A549 (cell line): ENCODE measurements at regions not wholly inside any gene's neighbourhood (a gene's known extent, or its start where the extent isn't known, plus 50 kb on each side); places are given as distances from the start of the nearest gene placed in this dataset.

Experiments
- ATAC-seq, 2 experiments: fragments of 200-7000 bp in 1 of 2; fragments of >200 bp in 1 of 2; cut with Nextera tagmentation in 1 of 2; cut with Tn5 transposase in 1 of 2; 3 replicates each; pipeline versions ENCODE4 v1.8.0 to v1.9.1; 2018 to 2020; ENCODE audit warnings: mild to moderate bottlenecking in 1 of 2, moderate library complexity in 1 of 2
- CTCF ChIA-PET: fragments of 300-600 bp; sonication (Branson Sonifier 250); formaldehyde crosslinking; extraction: SDS; loops from one replicate; lab custom pipeline; 2021; ENCODE audit warnings: antibody characterized with exemption, inconsistent platforms; lab: Yijun Ruan, JAX
- POLR2A ChIA-PET: fragments of 350-600 bp; formaldehyde crosslinking; extraction: SDS; loops from one replicate; lab custom pipeline; 2021; ENCODE audit warnings: antibody characterized with exemption, inconsistent platforms; lab: Yijun Ruan, JAX
- DNase-seq, 2 experiments: peaks; one replicate each; pipeline versions ENCODE4 v3.0.0 to v3.0.0-alpha.2; 2011 to 2016; ENCODE audit warnings: low read depth in 1 of 2, low spot score in 1 of 2
- FAIRE-seq: peaks from 2 replicates; lab custom pipeline; 2011; peaks lifted over from hg19 to GRCh38; lab: Jason Lieb, UNC
- H3K27ac ChIP-seq, 2 experiments: fragments of >200 bp; sonication (Bioruptor Twin); formaldehyde crosslinking; 3 replicates each; pipeline ENCODE4 v1.5.1; 2016 to 2017
- H3K4me1 ChIP-seq: fragments of >200 bp; sonication (Bioruptor Twin); formaldehyde crosslinking; 3 replicates; pipeline ENCODE4 v1.6.1; 2016
- H3K4me2 ChIP-seq: fragments of >200 bp; sonication (Bioruptor Twin); formaldehyde crosslinking; 3 replicates; pipeline ENCODE4 v1.6.1; 2016
- H3K4me3 ChIP-seq: fragments of >200 bp; sonication (Bioruptor Twin); formaldehyde crosslinking; 3 replicates; pipeline ENCODE4 v1.5.1; 2016
- H3K9me3 ChIP-seq: fragments of >200 bp; sonication (Bioruptor Twin); formaldehyde crosslinking; 3 replicates; pipeline ENCODE4 v1.6.1; 2016
- CEBPB ChIP-seq, 2 experiments: fragments of >200 bp in 1 of 2; sonication (Bioruptor Twin) in 1 of 2; formaldehyde crosslinking in 1 of 2; IDR thresholded peaks; 2 replicates each; pipeline ENCODE4 v1.6.1; 2012 to 2016
- CHD2 ChIP-seq: fragments of 150-350 bp; IDR thresholded peaks from 2 replicates; pipeline ENCODE4 v1.6.1; 2014; ENCODE audit warnings: low read length; ENCODE audit not compliant: partially characterized antibody
- E2F6 ChIP-seq: IDR thresholded peaks from 2 replicates; pipeline ENCODE4 v1.6.1; 2012; ENCODE audit warnings: low read depth, borderline replicate concordance
- ELK1 ChIP-seq: fragments of 150-350 bp; IDR thresholded peaks from 2 replicates; pipeline ENCODE4 v1.6.1; 2014; ENCODE audit warnings: low read depth, mild to moderate bottlenecking, low read length
- EP300 ChIP-seq, 2 experiments: fragments of >200 bp; sonication (Bioruptor Twin); formaldehyde crosslinking; IDR thresholded peaks; 2 replicates in 1 of 2; 3 replicates in 1 of 2; pipeline ENCODE4 v1.6.1; 2016 to 2017
- ESRRA ChIP-seq: fragments of 150-350 bp; IDR thresholded peaks from 2 replicates; pipeline ENCODE4 v1.6.1; 2014; ENCODE audit warnings: mild to moderate bottlenecking, low read length, borderline replicate concordance
- FOXS1 ChIP-seq: fragments of 250-450 bp; sonication (Bioruptor Pico); IDR thresholded peaks from 2 replicates; pipeline ENCODE4 v1.5.0; 2020; ENCODE audit warnings: mild to moderate bottlenecking, moderate library complexity
- HDAC2 ChIP-seq: fragments of 200-600 bp; sonication (generic); IDR thresholded peaks from 2 replicates; pipeline ENCODE4 v1.6.1; 2016
- HEYL ChIP-seq: fragments of 250-450 bp; sonication (Bioruptor Pico); IDR thresholded peaks from 2 replicates; pipeline ENCODE4 v1.8.0; 2021; ENCODE audit warnings: mild to moderate bottlenecking, moderate library complexity
- HOXA7 ChIP-seq: fragments of 250-450 bp; sonication (Bioruptor Pico); IDR thresholded peaks from 2 replicates; pipeline ENCODE4 v1.5.0; 2020; ENCODE audit warnings: mild to moderate bottlenecking, moderate library complexity
- HOXB13 ChIP-seq: fragments of 250-450 bp; sonication (Bioruptor Pico); IDR thresholded peaks from 2 replicates; pipeline ENCODE4 v1.5.0; 2020; ENCODE audit warnings: low read depth, mild to moderate bottlenecking, moderate library complexity
- JUN ChIP-seq, 2 experiments: fragments of >200 bp; sonication (Bioruptor Twin); formaldehyde crosslinking; IDR thresholded peaks; 2 replicates in 1 of 2; 3 replicates in 1 of 2; pipeline ENCODE4 v1.6.1; 2016 to 2017
- JUNB ChIP-seq: fragments of >200 bp; sonication (Bioruptor Twin); formaldehyde crosslinking; IDR thresholded peaks from 2 replicates; pipeline ENCODE4 v1.6.1; 2016
- KDM1A ChIP-seq: fragments of 200-600 bp; sonication (generic); IDR thresholded peaks from 2 replicates; pipeline ENCODE4 v1.6.1; 2016; ENCODE audit warnings: low read depth, mild to moderate bottlenecking
- MAFK ChIP-seq: fragments of 450-650 bp; IDR thresholded peaks from 2 replicates; pipeline ENCODE4 v1.6.1; 2014; ENCODE audit not compliant: partially characterized antibody
- MAX ChIP-seq: IDR thresholded peaks from 2 replicates; pipeline ENCODE4 v1.6.1; 2012
- MAZ ChIP-seq: fragments of 150-350 bp; IDR thresholded peaks from 2 replicates; pipeline ENCODE4 v1.6.1; 2014; ENCODE audit warnings: antibody characterized with exemption, low read depth, low read length, borderline replicate concordance
- MYC ChIP-seq: IDR thresholded peaks from 2 replicates; pipeline ENCODE4 v1.6.1; 2012; ENCODE audit warnings: mild to moderate bottlenecking, inconsistent platforms, low read length, improper control_type of control experiment, borderline replicate concordance
- NFE2L2 ChIP-seq: fragments of 150-350 bp; conservative IDR thresholded peaks from 2 replicates; pipeline ENCODE4 v1.6.1; 2014; ENCODE audit warnings: low read length
- PHF8 ChIP-seq: fragments of 200-600 bp; sonication (generic); IDR thresholded peaks from 2 replicates; pipeline ENCODE4 v1.6.1; 2016; ENCODE audit warnings: low read depth, mild to moderate bottlenecking, antibody characterized with exemption, moderate library complexity, borderline replicate concordance
- POLR2AphosphoS2 ChIP-seq: conservative IDR thresholded peaks from 2 replicates; pipeline ENCODE4 v1.6.1; 2012; ENCODE audit warnings: low read length, improper control_type of control experiment, inconsistent platforms
- RARB ChIP-seq: fragments of 250-450 bp; sonication (Bioruptor Pico); IDR thresholded peaks from 2 replicates; pipeline ENCODE4 v1.8.0; 2021; ENCODE audit warnings: mild to moderate bottlenecking, moderate library complexity
- TFCP2L1 ChIP-seq: fragments of 250-450 bp; sonication (Bioruptor Pico); IDR thresholded peaks from 2 replicates; pipeline ENCODE4 v1.5.0; 2021; ENCODE audit warnings: mild to moderate bottlenecking
- ZFP36 ChIP-seq: fragments of 450-650 bp; IDR thresholded peaks from 2 replicates; pipeline ENCODE4 v1.6.1; 2014; ENCODE audit warnings: borderline replicate concordance; ENCODE audit not compliant: partially characterized antibody
- WGBS: methylation state at CpG from one replicate; pipeline ENCODE4 v1.1.6; 2017; ENCODE audit errors: missing lambda C conversion rate; 5-methylcytosine and 5-hydroxymethylcytosine counted together

GRCh38 chr1:191618181-191618580, 540.1 kb upstream of the RGS18 start:
- no peaks in the 10 kb centered on the region for H3K4me1 ChIP-seq
- no peak overlapping the region for H3K4me2 ChIP-seq
- no peak for DNase-seq
- H3K4me3 ChIP-seq = no peak overlapping the region
- H3K9me3 ChIP-seq = no peaks in the 10 kb centered on the region
- TF ChIP-seq EP300 (IDR thresholded peaks at IDR 0.05) (no peak), NFE2L2 (no peak), MAFK (peak; percentile 64)
- WGBS = 83% methylated on average over 2 of the region's 2 CpGs
- H3K27ac ChIP-seq = no peak overlapping the region
- ChIA-PET CTCF (interaction anchor here (1.5 kb wide), 1 partner anchor 14 kb away, joined by 3 read pairs; no protein-coding TSS in a partner anchor), POLR2A (no interaction called here)
- ATAC-seq = no peak
- no peak for FAIRE-seq

- no peak for DNase-seq
- ChIA-PET CTCF (no interaction called here), POLR2A (no interaction called here)
- Histone ChIP-seq H3K4me3 (no peak overlapping the region), H3K9me3 (no peaks in the 10 kb centered on the region), H3K4me1 (no peaks in the 10 kb centered on the region), H3K27ac (no peak overlapping the region), H3K4me2 (no peak overlapping the region)
- FAIRE-seq = no peak
- TF ChIP-seq ZFP36 (no peak), JUNB (no peak), POLR2AphosphoS2 (no peak), JUN (IDR thresholded peaks at IDR 0.05) (no peak), MAZ (no peak), ESRRA (no peak), FOXS1 (CRISPR knock-in tag) (no peak), E2F6 (no peak), RARB (CRISPR knock-in tag) (no peak), KDM1A (no peak), CHD2 (no peak), HDAC2 (no peak), HOXA7 (CRISPR knock-in tag) (no peak), TFCP2L1 (CRISPR knock-in tag) (no peak), CEBPB (IDR thresholded peaks at IDR 0.05) (no peak), MAFK (no peak), MAX (no peak)
- ATAC-seq = no peak
Measured at GRCh38 chr1:191620883-191621282, 537.4 kb upstream of the RGS18 start.

- FAIRE-seq = no peak
- Histone ChIP-seq H3K9me3 (no peaks in the 10 kb centered on the region), H3K4me3 (no peak overlapping the region), H3K27ac (no peak overlapping the region), H3K4me1 (no peaks in the 10 kb centered on the region), H3K4me2 (no peak overlapping the region)
- ChIA-PET POLR2A (no interaction called here), CTCF (no interaction called here)
- WGBS = 72% methylated on average over 1 of the region's 1 CpG
- no peak for ATAC-seq
- no peak for TF ChIP-seq HEYL (CRISPR knock-in tag)
- no peak for TF ChIP-seq MYC
- TF ChIP-seq MAFK = no peak
- no peak for TF ChIP-seq ELK1
- TF ChIP-seq TFCP2L1 (CRISPR knock-in tag) = no peak
- TF ChIP-seq PHF8 = no peak
- TF ChIP-seq HOXB13 (CRISPR knock-in tag) = no peak
- DNase-seq = no peak
Measured at GRCh38 chr1:191624044-191624443, 534.2 kb upstream of the RGS18 start.
